Activated CD4-positive, alpha-beta T cell treated with anti-CD3 and anti-CD28 coated beads, Interleukin-2, amount 10 ng/mL, durations not matched to agents 7 days and 5 days (primary cell): ENCODE measurements at regions not wholly inside any gene's neighbourhood (a gene's known extent, or its start where the extent isn't known, plus 50 kb on each side); places are given as distances from the start of the nearest gene placed in this dataset.
A peak's percentile ranks its signal among the peaks of the same experiment; 100 is the strongest.

Experiments used
- CTCF ChIA-PET: fragments of 350-600 bp; sonication (Branson Sonifier 250); formaldehyde crosslinking; loops from one replicate; lab custom pipeline; 2021; ENCODE audit warnings: antibody characterized with exemption; lab: Charles Lee
- POLR2A ChIA-PET: fragments of 350-600 bp; sonication (Branson Sonifier 250); formaldehyde crosslinking; loops from one replicate; lab custom pipeline; 2021; ENCODE audit warnings: antibody characterized with exemption; lab: Charles Lee
- DNase-seq: peaks from one replicate; pipeline ENCODE4 v3.0.0-alpha.2; 2020
- H3K27ac Mint-ChIP-seq: one replicate; pipeline ENCODE4 v1.8.0; 2021; ENCODE audit warnings: mild to moderate bottlenecking, moderate library complexity, mixed read lengths
- H3K27me3 Mint-ChIP-seq: one replicate; pipeline ENCODE4 v1.8.0; 2021; ENCODE audit warnings: mixed read lengths
- H3K36me3 Mint-ChIP-seq: one replicate; pipeline ENCODE4 v1.8.0; 2021; ENCODE audit warnings: low read depth, mixed read lengths
- H3K4me1 Mint-ChIP-seq: one replicate; pipeline ENCODE4 v1.8.0; 2021; ENCODE audit warnings: mixed read lengths
- H3K4me3 Mint-ChIP-seq: one replicate; pipeline ENCODE4 v1.8.0; 2021; ENCODE audit warnings: mild to moderate bottlenecking, moderate library complexity, mixed read lengths
- H3K9me3 Mint-ChIP-seq: one replicate; pipeline ENCODE4 v1.8.0; 2021; ENCODE audit warnings: mixed read lengths

GRCh38 chr10:47243791-47244190, 56.2 kb upstream of the GDF10 start:
- Mint-ChIP-seq H3K4me3 (no peak overlapping the region), H3K27me3 (no peaks in the 10 kb centered on the region), H3K27ac (no peak overlapping the region), H3K4me1 (peaks cover 16% of the 10 kb centered on the region), H3K36me3 (no peaks in the 10 kb centered on the region), H3K9me3 (no peaks in the 10 kb centered on the region)
- ChIA-PET CTCF (no interaction called here), POLR2A (no interaction called here)
- DNase-seq = no peak

GRCh38 chr10:47244560-47245500, 55.2 kb upstream of the GDF10 start:
- no peak for DNase-seq
- no peak overlapping the region for H3K27ac Mint-ChIP-seq
- no peaks in the 10 kb centered on the region for H3K36me3 Mint-ChIP-seq
- peaks cover 22% of the 10 kb centered on the region for H3K4me1 Mint-ChIP-seq
- ChIA-PET CTCF (interaction anchor here (1.2 to 2.2 kb wide), 2 partner anchors 23 to 68 kb away, joined by 3 to 6 read pairs; no protein-coding TSS in a partner anchor), POLR2A (no interaction called here)
- H3K9me3 Mint-ChIP-seq = no peaks in the 10 kb centered on the region
- no peak overlapping the region for H3K4me3 Mint-ChIP-seq
- no peaks in the 10 kb centered on the region for H3K27me3 Mint-ChIP-seq

GRCh38 chr10:47245731-47246350, 54.2 kb upstream of the GDF10 start:
- POLR2A ChIA-PET = no interaction called here
- H3K27ac Mint-ChIP-seq = no peak overlapping the region
- H3K4me1 Mint-ChIP-seq = peaks cover 22% of the 10 kb centered on the region
- no peaks in the 10 kb centered on the region for H3K9me3 Mint-ChIP-seq
- no peaks in the 10 kb centered on the region for H3K27me3 Mint-ChIP-seq
- CTCF ChIA-PET = interaction anchor here (1.0 to 2.2 kb wide), 3 partner anchors 24 to 67 kb away, joined by 3 to 6 read pairs (median 3); no protein-coding TSS in a partner anchor
- no peak for DNase-seq
- no peaks in the 10 kb centered on the region for H3K36me3 Mint-ChIP-seq
- H3K4me3 Mint-ChIP-seq = no peak overlapping the region

- Mint-ChIP-seq H3K27ac (no peak overlapping the region), H3K4me3 (no peak overlapping the region), H3K4me1 (peaks cover 23% of the 10 kb centered on the region), H3K27me3 (no peaks in the 10 kb centered on the region), H3K9me3 (no peaks in the 10 kb centered on the region), H3K36me3 (no peaks in the 10 kb centered on the region)
- no peak for DNase-seq
- CTCF ChIA-PET = interaction anchor here (1.0 to 2.2 kb wide), 3 partner anchors 14 to 66 kb away, joined by 3 to 6 read pairs (median 5); no protein-coding TSS in a partner anchor
- POLR2A ChIA-PET = no interaction called here
Observed at GRCh38 chr10:47246406-47247147, 53.4 kb upstream of the GDF10 start.

- no peak for DNase-seq
- ChIA-PET CTCF (interaction anchor here (1.0 to 2.2 kb wide), 3 partner anchors 13 to 65 kb away, joined by 4 to 6 read pairs (median 5); no protein-coding TSS in a partner anchor), POLR2A (no interaction called here)
- no peak overlapping the region for H3K27ac Mint-ChIP-seq
- H3K4me3 Mint-ChIP-seq = no peak overlapping the region
- peaks cover 22% of the 10 kb centered on the region for H3K4me1 Mint-ChIP-seq
- no peaks in the 10 kb centered on the region for H3K36me3 Mint-ChIP-seq
- H3K9me3 Mint-ChIP-seq = no peaks in the 10 kb centered on the region
- H3K27me3 Mint-ChIP-seq = no peaks in the 10 kb centered on the region
Observed at GRCh38 chr10:47247148-47248059, 52.6 kb upstream of the GDF10 start.

GRCh38 chr10:47248386-47249090, 51.5 kb upstream of the GDF10 start:
- CTCF ChIA-PET = interaction anchor here (1.0 to 1.5 kb wide), 2 partner anchors 12 to 16 kb away, joined by 4 to 5 read pairs; no protein-coding TSS in a partner anchor
- Mint-ChIP-seq H3K9me3 (no peaks in the 10 kb centered on the region), H3K27ac (peak overlapping the region; percentile 38)

GRCh38 chr10:47249881-47250280, 50.1 kb upstream of the GDF10 start:
- H3K27ac Mint-ChIP-seq = no peak overlapping the region
- H3K27me3 Mint-ChIP-seq = no peaks in the 10 kb centered on the region
- DNase-seq = no peak
- H3K4me3 Mint-ChIP-seq = no peak overlapping the region
- ChIA-PET POLR2A (no interaction called here), CTCF (no interaction called here)
- no peaks in the 10 kb centered on the region for H3K9me3 Mint-ChIP-seq
- H3K36me3 Mint-ChIP-seq = no peaks in the 10 kb centered on the region
- H3K4me1 Mint-ChIP-seq = peaks cover 20% of the 10 kb centered on the region

More at GRCh38 chr10:47248386-47249090, 51.5 kb upstream of the GDF10 start:
- H3K27me3 Mint-ChIP-seq = no peaks in the 10 kb centered on the region
- H3K4me1 Mint-ChIP-seq = peaks cover 15% of the 10 kb centered on the region
- H3K36me3 Mint-ChIP-seq = no peaks in the 10 kb centered on the region
- H3K4me3 Mint-ChIP-seq = no peak overlapping the region
- DNase-seq = no peak
- POLR2A ChIA-PET = no interaction called here
